Activated CD8-positive, alpha-beta T cell treated with anti-CD3 and anti-CD28 coated beads, Interleukin-2, amount 10 ng/mL, durations not matched to agents 7 days and 5 days (primary cell): ENCODE measurements at regions not wholly inside any gene's neighbourhood (a gene's known extent, or its start where the extent isn't known, plus 50 kb on each side); places are given as distances from the start of the nearest gene placed in this dataset.
"Not testable (repeated sequence)": the region's sequence is repeated elsewhere in the genome, so short reads cannot be mapped to it uniquely, and the experiment has no call there.

Experiments
- ATAC-seq: fragments of 150-1000 bp; cut with Tn5 transposase; one replicate; pipeline ENCODE4 v1.10.0; 2021; ENCODE audit warnings: moderate library complexity
- CTCF ChIA-PET: fragments of 350-600 bp; sonication (Branson Sonifier 250); formaldehyde crosslinking; loops from one replicate; lab custom pipeline; 2021; ENCODE audit warnings: antibody characterized with exemption; lab: Charles Lee
- POLR2A ChIA-PET: fragments of 350-600 bp; sonication (Branson Sonifier 250); formaldehyde crosslinking; loops from one replicate; lab custom pipeline; 2021; ENCODE audit warnings: antibody characterized with exemption; lab: Charles Lee
- DNase-seq: peaks from one replicate; pipeline ENCODE4 v3.0.0-alpha.2; 2020
- H3K27ac Mint-ChIP-seq: one replicate; pipeline ENCODE4 v1.8.0; 2021; ENCODE audit warnings: mild to moderate bottlenecking, mixed read lengths
- H3K27me3 Mint-ChIP-seq: one replicate; pipeline ENCODE4 v1.8.0; 2021; ENCODE audit warnings: low read depth, mixed read lengths
- H3K36me3 Mint-ChIP-seq: one replicate; pipeline ENCODE4 v1.8.0; 2021; ENCODE audit warnings: low read depth, mixed read lengths
- H3K4me1 Mint-ChIP-seq: one replicate; pipeline ENCODE4 v1.8.0; 2021; ENCODE audit warnings: low read depth, mixed read lengths
- H3K4me3 Mint-ChIP-seq: one replicate; pipeline ENCODE4 v1.8.0; 2021; ENCODE audit warnings: mild to moderate bottlenecking, mixed read lengths
- H3K9me3 Mint-ChIP-seq: one replicate; pipeline ENCODE4 v1.8.0; 2022; ENCODE audit warnings: mixed read lengths; ENCODE audit not compliant: insufficient read depth

DNA sequence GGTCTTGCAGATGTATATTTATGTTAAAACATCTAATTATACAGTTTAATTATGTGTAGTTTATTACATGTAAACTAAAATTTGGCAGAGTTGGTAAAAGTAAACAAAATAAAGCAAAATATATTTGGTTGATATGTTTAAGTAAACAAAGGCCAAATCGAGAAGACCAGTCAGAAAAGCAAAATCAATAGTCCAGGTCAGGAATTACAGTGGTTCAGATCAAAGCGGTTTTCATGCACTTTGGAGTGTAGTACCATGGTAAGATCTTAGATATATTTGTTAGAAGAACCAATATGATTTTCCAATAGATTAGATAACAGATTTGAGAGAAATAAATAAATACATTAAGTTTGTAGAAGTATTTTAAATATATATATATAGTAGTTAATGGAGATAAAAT, 1421.6 kb upstream of the CDH8 start:
- Mint-ChIP-seq H3K27me3 (no peaks in the 10 kb centered on the region), H3K36me3 (no peaks in the 10 kb centered on the region), H3K9me3 (peaks cover 4% of the 10 kb centered on the region), H3K4me3 (no peak overlapping the region), H3K4me1 (no peaks in the 10 kb centered on the region), H3K27ac (no peak overlapping the region)
- ATAC-seq (no peak), DNase-seq (no peak)
- CTCF ChIA-PET: no interaction called here
- POLR2A ChIA-PET: no interaction called here

DNA sequence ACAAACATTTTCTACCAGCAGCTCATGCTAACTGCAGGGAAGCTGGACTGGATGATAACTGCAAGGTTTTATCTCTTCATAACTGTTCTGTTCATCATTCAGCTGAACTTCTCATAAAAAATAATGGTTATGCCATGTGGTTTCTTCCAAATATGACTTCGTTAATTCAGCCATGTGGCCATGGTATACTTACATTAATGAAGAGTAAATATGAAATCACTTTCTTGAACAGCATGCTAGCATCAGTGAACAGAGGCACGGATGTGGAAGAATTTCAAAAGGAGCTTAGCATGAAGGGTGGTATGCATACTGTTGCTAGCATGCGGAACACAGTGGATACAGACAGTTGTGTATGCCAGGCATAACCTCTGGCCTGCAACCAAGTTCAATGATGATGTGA, 1417.0 kb upstream of the CDH8 start:
- Mint-ChIP-seq H3K9me3 (peaks cover 9% of the 10 kb centered on the region), H3K36me3 (no peaks in the 10 kb centered on the region), H3K4me1 (no peaks in the 10 kb centered on the region)

DNA sequence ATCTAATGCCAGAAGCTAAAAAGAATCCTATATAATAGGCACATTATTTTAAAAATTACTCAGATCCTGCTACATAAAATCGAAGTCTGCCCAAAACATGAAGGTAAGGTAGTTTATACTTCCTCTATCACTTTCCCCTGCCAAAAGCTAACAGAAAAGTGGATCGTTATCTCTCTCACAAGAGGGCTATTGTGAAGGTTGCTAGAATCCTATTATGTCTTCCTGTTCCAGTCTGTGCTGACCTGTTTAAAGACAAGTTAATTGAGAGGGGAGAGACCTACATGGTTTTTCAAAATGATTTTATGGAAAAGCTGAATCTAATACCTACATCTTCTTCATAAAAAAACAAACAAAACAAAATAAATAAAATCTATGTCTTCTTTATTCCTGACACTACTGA, 1410.9 kb upstream of the CDH8 start:
- CTCF ChIA-PET: no interaction called here
- no peak overlapping the region for H3K4me3 Mint-ChIP-seq
- no peaks in the 10 kb centered on the region for H3K27me3 Mint-ChIP-seq
- no peak overlapping the region for H3K27ac Mint-ChIP-seq
- H3K9me3 Mint-ChIP-seq: peaks cover 29% of the 10 kb centered on the region
- ATAC-seq: no peak
- no peaks in the 10 kb centered on the region for H3K36me3 Mint-ChIP-seq
- no peak for DNase-seq
- no peaks in the 10 kb centered on the region for H3K4me1 Mint-ChIP-seq
- POLR2A ChIA-PET: no interaction called here

More for the DNA sequence above, 1417.0 kb upstream of the CDH8 start:
- CTCF ChIA-PET: no interaction called here
- no peak for DNase-seq
- H3K4me3 Mint-ChIP-seq: no peak overlapping the region
- H3K27ac Mint-ChIP-seq: no peak overlapping the region
- H3K27me3 Mint-ChIP-seq: no peaks in the 10 kb centered on the region
- ATAC-seq: no peak
- POLR2A ChIA-PET: no interaction called here

DNA sequence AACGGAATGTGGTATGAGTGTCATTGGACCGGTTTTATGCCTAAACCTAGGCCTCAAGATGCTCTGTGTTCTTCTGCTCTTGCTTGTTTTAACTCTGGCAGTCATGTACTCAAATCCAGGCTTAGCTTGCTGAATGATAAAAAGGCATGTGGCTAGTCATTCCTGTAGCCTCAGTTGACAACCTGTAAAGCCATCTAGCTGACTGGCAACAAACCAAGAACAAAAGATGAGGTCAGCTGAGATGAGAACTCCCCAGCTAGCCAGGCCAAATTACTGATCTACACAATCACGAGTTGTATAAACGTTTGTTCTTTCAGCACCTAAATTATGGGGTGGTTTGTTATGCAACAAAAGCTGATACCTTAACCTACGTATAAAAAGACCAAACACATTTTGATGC, 1406.0 kb upstream of the CDH8 start:
- Mint-ChIP-seq H3K27me3 (no peaks in the 10 kb centered on the region), H3K4me3 (no peak overlapping the region), H3K36me3 (no peaks in the 10 kb centered on the region), H3K27ac (no peak overlapping the region), H3K9me3 (peaks cover 30% of the 10 kb centered on the region), H3K4me1 (no peaks in the 10 kb centered on the region)
- ChIA-PET CTCF (no interaction called here), POLR2A (no interaction called here)
- DNase-seq (no peak), ATAC-seq (no peak)

DNA sequence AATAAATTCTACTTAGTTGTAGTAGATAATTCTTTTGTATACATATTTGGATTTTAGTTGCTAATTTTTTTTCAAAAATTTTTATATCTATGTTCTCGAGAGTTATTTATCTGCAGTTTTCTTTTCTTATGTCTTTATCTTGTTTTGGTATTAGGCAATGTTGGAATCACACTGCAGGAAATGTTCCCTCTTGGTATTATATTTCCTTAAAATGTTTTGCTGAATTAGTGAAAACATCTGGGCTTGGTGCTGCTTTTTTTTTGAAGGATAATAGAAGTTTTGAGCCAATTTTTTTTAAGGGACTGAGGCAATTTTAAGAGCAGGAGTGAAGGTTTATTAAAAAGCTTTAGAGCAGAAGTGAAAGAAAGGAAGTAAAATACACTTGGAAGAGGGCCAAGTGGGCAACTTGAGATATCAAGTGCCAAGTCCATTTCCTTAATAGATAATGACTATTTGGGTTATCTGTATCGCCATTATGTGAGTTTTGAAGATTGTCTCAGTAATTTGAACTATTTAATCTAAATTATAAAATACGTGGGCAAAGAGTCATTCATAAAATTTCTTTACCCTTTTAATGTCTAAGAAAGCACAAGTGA, 1390.1 kb upstream of the CDH8 start:
- H3K9me3 Mint-ChIP-seq: peaks cover 34% of the 10 kb centered on the region

DNA sequence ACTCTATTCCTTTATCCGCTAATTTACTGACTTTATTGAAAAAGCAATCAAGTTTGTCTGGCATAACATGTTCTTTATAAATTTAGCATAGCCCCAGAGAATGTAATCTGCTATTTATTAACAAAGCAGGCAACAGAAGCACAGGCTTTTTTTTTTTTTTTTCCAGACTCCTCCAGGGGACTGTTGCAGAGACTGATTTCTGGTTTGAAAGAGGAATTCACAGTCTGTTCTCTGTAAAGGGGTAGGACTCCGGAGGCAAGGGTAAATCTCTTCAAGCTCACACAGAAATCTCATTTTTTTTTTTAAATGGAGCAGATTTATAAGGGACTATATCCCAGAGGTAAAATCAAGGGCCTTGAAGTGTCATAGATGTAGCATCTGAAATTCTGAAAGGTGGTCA, 1386.5 kb upstream of the CDH8 start:
- Mint-ChIP-seq H3K4me3 (no peak overlapping the region), H3K4me1 (no peaks in the 10 kb centered on the region), H3K36me3 (no peaks in the 10 kb centered on the region), H3K27me3 (no peaks in the 10 kb centered on the region), H3K9me3 (peaks cover 29% of the 10 kb centered on the region), H3K27ac (no peak overlapping the region)
- ATAC-seq: no peak
- DNase-seq: no peak
- ChIA-PET POLR2A (interaction anchor here (0.6 kb wide), 1 partner anchor 400 kb away, joined by 3 read pairs; no protein-coding TSS in a partner anchor), CTCF (no interaction called here)

More for the DNA sequence above, 1390.1 kb upstream of the CDH8 start:
- ChIA-PET POLR2A (no interaction called here), CTCF (no interaction called here)
- no peaks in the 10 kb centered on the region for H3K36me3 Mint-ChIP-seq
- DNase-seq: no peak
- H3K4me3 Mint-ChIP-seq: no peak overlapping the region
- H3K4me1 Mint-ChIP-seq: no peaks in the 10 kb centered on the region
- ATAC-seq: no peak
- no peaks in the 10 kb centered on the region for H3K27me3 Mint-ChIP-seq
- H3K27ac Mint-ChIP-seq: no peak overlapping the region

DNA sequence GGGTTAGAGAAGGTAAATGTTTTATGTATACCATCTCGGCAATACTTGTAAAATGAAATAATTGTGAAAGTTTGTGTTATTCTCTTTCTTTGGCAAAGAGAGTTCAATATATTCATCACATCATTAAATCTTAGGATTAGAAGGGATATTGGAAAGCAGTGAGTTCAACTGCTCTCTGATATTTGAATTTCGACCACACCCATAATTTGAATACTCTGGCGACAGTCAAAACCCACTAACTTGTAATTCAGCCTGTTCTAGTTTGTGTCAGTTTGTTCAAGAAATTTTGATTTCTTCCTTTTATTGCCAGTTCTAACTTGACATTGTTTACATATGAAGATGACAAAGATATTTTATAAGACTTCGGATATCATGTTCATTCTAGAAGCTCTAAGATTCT, 1380.5 kb upstream of the CDH8 start:
- Mint-ChIP-seq H3K27me3 (no peaks in the 10 kb centered on the region), H3K9me3 (peaks cover 21% of the 10 kb centered on the region), H3K4me1 (no peaks in the 10 kb centered on the region), H3K27ac (no peak overlapping the region), H3K4me3 (no peak overlapping the region), H3K36me3 (no peaks in the 10 kb centered on the region)
- ATAC-seq (no peak), DNase-seq (no peak)
- ChIA-PET POLR2A (no interaction called here), CTCF (no interaction called here)

DNA sequence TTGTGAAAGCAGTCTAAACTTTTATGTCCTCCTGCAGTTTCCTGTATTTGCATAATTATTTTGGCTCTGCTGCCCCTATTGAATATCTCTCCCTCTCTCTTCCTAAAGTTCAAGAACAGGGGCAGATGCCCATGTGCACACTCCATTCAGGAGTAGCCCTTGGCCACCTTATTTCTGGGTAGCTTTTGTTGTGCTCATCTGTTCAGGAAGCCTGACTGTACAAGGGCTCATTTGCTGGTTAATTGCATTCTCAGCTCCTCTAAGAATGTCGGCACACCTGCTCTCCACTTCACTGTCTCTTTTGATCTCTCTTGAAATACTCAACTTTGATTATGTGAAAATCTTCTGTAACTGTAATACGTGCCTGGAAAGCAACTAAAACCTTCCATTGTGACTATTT, 1378.8 kb upstream of the CDH8 start:
- no peak for DNase-seq
- H3K27me3 Mint-ChIP-seq: no peaks in the 10 kb centered on the region
- CTCF ChIA-PET: no interaction called here
- H3K4me1 Mint-ChIP-seq: no peaks in the 10 kb centered on the region
- H3K4me3 Mint-ChIP-seq: no peak overlapping the region
- no peaks in the 10 kb centered on the region for H3K36me3 Mint-ChIP-seq
- POLR2A ChIA-PET: no interaction called here
- no peak overlapping the region for H3K27ac Mint-ChIP-seq
- no peak for ATAC-seq
- H3K9me3 Mint-ChIP-seq: peaks cover 21% of the 10 kb centered on the region

DNA sequence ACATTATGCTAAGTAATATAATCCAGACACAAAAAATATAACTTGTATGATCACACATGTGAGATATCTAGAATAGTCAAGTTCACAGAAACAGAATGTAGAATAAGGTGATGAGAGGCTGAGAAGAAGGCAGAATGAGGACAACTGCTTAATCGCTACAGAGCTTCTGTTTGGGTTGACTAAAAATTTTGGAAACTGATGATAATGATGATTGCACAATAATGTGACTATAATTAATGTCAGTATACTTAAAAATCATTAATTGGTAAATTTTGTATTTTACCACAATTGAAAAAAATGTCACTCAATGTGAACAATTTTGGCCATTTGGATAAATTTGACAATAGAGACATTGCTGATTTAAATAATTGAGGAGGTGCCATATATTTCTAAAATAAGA, 1374.4 kb upstream of the CDH8 start:
- Mint-ChIP-seq H3K4me3 (no peak overlapping the region), H3K36me3 (no peaks in the 10 kb centered on the region), H3K9me3 (peaks cover 8% of the 10 kb centered on the region), H3K4me1 (no peaks in the 10 kb centered on the region), H3K27ac (no peak overlapping the region), H3K27me3 (no peaks in the 10 kb centered on the region)
- ATAC-seq (no peak), DNase-seq (no peak)
- ChIA-PET POLR2A (no interaction called here), CTCF (no interaction called here)

DNA sequence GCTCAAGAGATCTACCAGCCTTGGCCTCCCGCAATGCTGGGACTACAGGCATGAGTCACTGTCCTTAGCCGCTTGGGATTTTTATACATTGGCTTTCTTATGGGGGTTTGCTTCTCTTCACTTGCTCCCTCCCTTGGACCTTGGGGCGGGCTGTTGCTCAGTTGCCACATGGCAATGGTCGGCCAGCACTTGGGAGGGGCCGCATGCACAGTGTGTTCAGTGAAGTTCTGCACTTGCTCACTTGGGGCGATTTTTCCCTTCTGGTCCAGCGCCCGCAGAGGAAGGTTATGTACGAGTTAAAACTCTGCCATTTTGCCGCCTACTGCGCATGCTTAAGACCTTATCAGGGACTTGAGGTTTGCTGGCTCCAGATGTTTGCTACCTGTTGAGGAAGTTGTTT, 1367.6 kb upstream of the CDH8 start:
- H3K36me3 Mint-ChIP-seq: no peaks in the 10 kb centered on the region
- peaks cover 37% of the 10 kb centered on the region for H3K9me3 Mint-ChIP-seq
- ATAC-seq (no peak), DNase-seq (no peak)
- H3K27ac Mint-ChIP-seq: no peak overlapping the region
- no peak overlapping the region for H3K4me3 Mint-ChIP-seq
- H3K27me3 Mint-ChIP-seq: no peaks in the 10 kb centered on the region
- H3K4me1 Mint-ChIP-seq: no peaks in the 10 kb centered on the region
- CTCF ChIA-PET: no interaction called here
- POLR2A ChIA-PET: no interaction called here

DNA sequence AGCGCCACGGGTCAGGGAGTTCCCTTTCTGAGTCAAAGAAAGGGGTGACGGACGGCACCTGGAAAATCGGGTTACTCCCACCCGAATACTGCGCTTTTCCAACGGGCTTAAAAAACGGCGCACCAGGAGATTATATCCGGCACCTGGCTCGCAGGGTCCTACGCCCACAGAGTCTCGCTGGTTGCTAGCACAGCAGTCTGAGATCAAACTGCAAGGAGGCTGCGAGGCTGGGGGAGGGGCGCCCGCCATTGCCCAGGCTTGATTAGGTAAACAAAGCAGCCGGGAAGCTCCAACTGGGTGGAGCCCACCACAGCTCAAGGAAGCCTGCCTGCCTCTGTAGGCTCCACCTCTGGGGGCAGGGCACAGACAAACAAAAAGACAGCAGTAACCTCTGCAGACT, 1352.0 kb upstream of the CDH8 start:
- ATAC-seq, H3K4me3 Mint-ChIP-seq, H3K4me1 Mint-ChIP-seq, H3K27ac Mint-ChIP-seq, POLR2A ChIA-PET, H3K27me3 Mint-ChIP-seq, H3K36me3 Mint-ChIP-seq, DNase-seq, CTCF ChIA-PET, H3K9me3 Mint-ChIP-seq: not testable (repeated sequence)

DNA sequence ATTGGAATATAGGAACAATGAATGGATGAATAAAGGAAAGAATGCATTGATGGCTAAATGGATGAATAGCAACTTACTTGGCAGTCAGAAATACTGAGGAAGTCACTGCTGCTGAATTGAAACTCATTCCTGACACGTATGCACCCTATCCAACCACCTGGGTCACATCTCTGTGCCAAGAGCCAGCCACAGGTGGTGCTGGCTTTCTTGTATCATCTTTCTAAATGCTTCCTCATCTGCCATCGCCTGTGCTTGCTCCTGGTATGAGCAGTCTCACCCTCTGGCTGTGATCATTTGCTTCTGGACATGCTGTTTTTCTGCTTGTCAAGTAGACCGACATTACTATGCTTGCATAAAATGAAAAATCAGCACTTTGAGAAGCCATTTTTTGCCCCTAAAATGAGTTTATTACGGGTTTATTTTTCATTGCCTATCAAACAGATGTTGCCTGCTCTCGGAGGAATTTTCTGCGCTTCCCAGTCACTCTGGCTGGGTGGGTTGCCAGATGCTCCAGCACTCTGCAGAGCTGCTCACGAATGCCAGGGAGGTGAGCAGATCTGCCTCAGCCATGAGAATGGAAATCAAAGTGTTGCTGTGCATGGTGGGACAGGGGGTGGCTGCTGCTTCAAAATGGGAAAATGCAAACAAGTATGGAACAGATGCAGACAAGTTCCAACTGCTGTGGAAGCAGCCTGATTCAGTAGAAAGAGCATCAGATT, 1349.6 kb upstream of the CDH8 start:
- no peak overlapping the region for H3K4me3 Mint-ChIP-seq
- DNase-seq (no peak), ATAC-seq (no peak)
- H3K27me3 Mint-ChIP-seq: no peaks in the 10 kb centered on the region
- H3K27ac Mint-ChIP-seq: no peak overlapping the region
- no peaks in the 10 kb centered on the region for H3K4me1 Mint-ChIP-seq
- POLR2A ChIA-PET: no interaction called here
- no peaks in the 10 kb centered on the region for H3K36me3 Mint-ChIP-seq
- H3K9me3 Mint-ChIP-seq: peaks cover 8% of the 10 kb centered on the region
- CTCF ChIA-PET: no interaction called here

DNA sequence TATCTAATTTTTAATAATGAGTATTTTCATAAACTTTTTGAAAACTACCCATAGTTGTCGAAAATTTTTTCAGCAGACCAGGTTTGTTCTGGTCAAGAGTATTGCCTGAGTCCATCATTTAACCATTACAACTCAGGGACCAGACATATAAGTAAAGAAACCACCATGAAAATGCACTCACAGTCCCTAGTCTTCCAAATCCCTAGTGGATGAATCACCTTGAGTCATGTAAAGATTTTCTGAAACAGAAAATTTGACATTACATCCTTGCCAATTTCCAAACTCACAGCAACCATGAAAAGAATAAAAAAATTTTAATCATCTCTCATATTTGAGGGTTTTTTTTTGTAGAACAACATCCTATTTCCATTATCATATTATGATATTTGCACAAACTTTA, 1337.5 kb upstream of the CDH8 start:
- CTCF ChIA-PET: no interaction called here
- no peaks in the 10 kb centered on the region for H3K27me3 Mint-ChIP-seq
- peaks cover 6% of the 10 kb centered on the region for H3K9me3 Mint-ChIP-seq
- no peak overlapping the region for H3K4me3 Mint-ChIP-seq
- POLR2A ChIA-PET: no interaction called here
- ATAC-seq (no peak), DNase-seq (no peak)
- no peaks in the 10 kb centered on the region for H3K4me1 Mint-ChIP-seq
- H3K27ac Mint-ChIP-seq: no peak overlapping the region
- H3K36me3 Mint-ChIP-seq: no peaks in the 10 kb centered on the region
